Activated CD4-positive, alpha-beta memory T cell treated with anti-CD3 and anti-CD28 coated beads for 36 hours (primary cell): ENCODE measurements at regions not wholly inside any gene's neighbourhood (a gene's known extent, or its start where the extent isn't known, plus 50 kb on each side); places are given as distances from the start of the nearest gene placed in this dataset.
"Not testable (repeated sequence)": the region's sequence is repeated elsewhere in the genome, so short reads cannot be mapped to it uniquely, and the experiment has no call there.

Experiments used
- CTCF ChIA-PET: fragments of 350-600 bp; sonication (Branson Sonifier 250); formaldehyde crosslinking; loops from one replicate; lab custom pipeline; 2021; ENCODE audit warnings: antibody characterized with exemption, inconsistent platforms; lab: Charles Lee
- POLR2A ChIA-PET: fragments of 350-600 bp; sonication (Branson Sonifier 250); formaldehyde crosslinking; loops from one replicate; lab custom pipeline; 2021; ENCODE audit warnings: antibody characterized with exemption; lab: Charles Lee
- DNase-seq: peaks from one replicate; pipeline ENCODE4 v3.0.0-alpha.2; 2020
- H3K27ac Mint-ChIP-seq: one replicate; pipeline ENCODE4 v1.8.0; 2021; ENCODE audit warnings: mixed read lengths
- H3K27me3 Mint-ChIP-seq: one replicate; pipeline ENCODE4 v1.8.0; 2021; ENCODE audit warnings: mixed read lengths
- H3K36me3 Mint-ChIP-seq: one replicate; pipeline ENCODE4 v1.8.0; 2021; ENCODE audit warnings: mixed read lengths
- H3K4me1 Mint-ChIP-seq: one replicate; pipeline ENCODE4 v1.8.0; 2021; ENCODE audit warnings: low read depth, mixed read lengths
- H3K4me3 Mint-ChIP-seq: one replicate; pipeline ENCODE4 v1.8.0; 2021; ENCODE audit warnings: mild to moderate bottlenecking, mixed read lengths
- H3K9me3 Mint-ChIP-seq: one replicate; pipeline ENCODE4 v1.8.0; 2021; ENCODE audit warnings: mixed read lengths
- intact Hi-C: fragments of 100-400 bp; cut with micrococcal nuclease; formaldehyde crosslinking; loops from one replicate; pipeline ENCODE4 v1.15.1; 2023

GRCh38 chr6:153424719-153425400 lies 293.8 kb upstream of the RGS17 start:
- no peak for DNase-seq
- H3K4me3 Mint-ChIP-seq, result no peak overlapping the region
- no peak overlapping the region for H3K27ac Mint-ChIP-seq
- POLR2A ChIA-PET, result no interaction called here
- intact Hi-C loops, result no loop called here
- H3K4me1 Mint-ChIP-seq, result no peaks in the 10 kb centered on the region
- CTCF ChIA-PET, result no interaction called here
- no peaks in the 10 kb centered on the region for H3K36me3 Mint-ChIP-seq
- H3K9me3 Mint-ChIP-seq, result peaks cover 2% of the 10 kb centered on the region
- no peaks in the 10 kb centered on the region for H3K27me3 Mint-ChIP-seq

- POLR2A ChIA-PET, result no interaction called here
- no peak for DNase-seq
Observed at GRCh38 chr6:153412519-153412918, 281.4 kb upstream of the RGS17 start.

GRCh38 chr6:153411070-153411648 lies 280.1 kb upstream of the RGS17 start:
- Mint-ChIP-seq H3K27ac (no peak overlapping the region), H3K36me3 (no peaks in the 10 kb centered on the region), H3K4me3 (no peak overlapping the region), H3K4me1 (no peaks in the 10 kb centered on the region), H3K9me3 (peaks cover 11% of the 10 kb centered on the region), H3K27me3 (no peaks in the 10 kb centered on the region)
- ChIA-PET CTCF (no interaction called here), POLR2A (no interaction called here)
- intact Hi-C loops, result no loop called here
- DNase-seq, result no peak

More at GRCh38 chr6:153412519-153412918, 281.4 kb upstream of the RGS17 start:
- no peak overlapping the region for H3K4me3 Mint-ChIP-seq
- no peaks in the 10 kb centered on the region for H3K4me1 Mint-ChIP-seq
- H3K27ac Mint-ChIP-seq, result no peak overlapping the region
- no peaks in the 10 kb centered on the region for H3K27me3 Mint-ChIP-seq
- CTCF ChIA-PET, result no interaction called here
- H3K36me3 Mint-ChIP-seq, result no peaks in the 10 kb centered on the region
- peaks cover 11% of the 10 kb centered on the region for H3K9me3 Mint-ChIP-seq
- intact Hi-C loops, result no loop called here

- intact Hi-C loops, result no loop called here
- POLR2A ChIA-PET, result no interaction called here
Observed at GRCh38 chr6:153405931-153406330, 274.8 kb upstream of the RGS17 start.

GRCh38 chr6:153401751-153402150 lies 270.7 kb upstream of the RGS17 start:
- CTCF ChIA-PET, result no interaction called here
- DNase-seq, result no peak

More at GRCh38 chr6:153405931-153406330, 274.8 kb upstream of the RGS17 start:
- H3K27ac Mint-ChIP-seq, result no peak overlapping the region
- H3K4me1 Mint-ChIP-seq, result no peaks in the 10 kb centered on the region
- no peak for DNase-seq
- H3K4me3 Mint-ChIP-seq, result no peak overlapping the region
- no peaks in the 10 kb centered on the region for H3K36me3 Mint-ChIP-seq
- H3K9me3 Mint-ChIP-seq, result no peaks in the 10 kb centered on the region
- CTCF ChIA-PET, result no interaction called here
- no peaks in the 10 kb centered on the region for H3K27me3 Mint-ChIP-seq

GRCh38 chr6:153392156-153392555 lies 261.1 kb upstream of the RGS17 start:
- peaks cover 3% of the 10 kb centered on the region for H3K9me3 Mint-ChIP-seq
- H3K27ac Mint-ChIP-seq, result no peak overlapping the region
- ChIA-PET POLR2A (no interaction called here), CTCF (no interaction called here)
- H3K36me3 Mint-ChIP-seq, result no peaks in the 10 kb centered on the region
- intact Hi-C loops, result no loop called here
- H3K4me3 Mint-ChIP-seq, result no peak overlapping the region
- H3K4me1 Mint-ChIP-seq, result no peaks in the 10 kb centered on the region
- H3K27me3 Mint-ChIP-seq, result no peaks in the 10 kb centered on the region
- DNase-seq, result no peak

More at GRCh38 chr6:153401751-153402150, 270.7 kb upstream of the RGS17 start:
- H3K27me3 Mint-ChIP-seq, result peaks cover 2% of the 10 kb centered on the region
- no peaks in the 10 kb centered on the region for H3K4me1 Mint-ChIP-seq
- H3K36me3 Mint-ChIP-seq, result no peaks in the 10 kb centered on the region
- intact Hi-C loops, result no loop called here
- no peak overlapping the region for H3K4me3 Mint-ChIP-seq
- H3K27ac Mint-ChIP-seq, result no peak overlapping the region
- H3K9me3 Mint-ChIP-seq, result no peaks in the 10 kb centered on the region
- POLR2A ChIA-PET, result no interaction called here

- intact Hi-C loops, result no loop called here
- H3K27ac Mint-ChIP-seq, result no peak overlapping the region
- POLR2A ChIA-PET, result no interaction called here
- no peaks in the 10 kb centered on the region for H3K4me1 Mint-ChIP-seq
- no peaks in the 10 kb centered on the region for H3K27me3 Mint-ChIP-seq
- DNase-seq, result no peak
- H3K4me3 Mint-ChIP-seq, result no peak overlapping the region
- CTCF ChIA-PET, result no interaction called here
- no peaks in the 10 kb centered on the region for H3K36me3 Mint-ChIP-seq
- no peaks in the 10 kb centered on the region for H3K9me3 Mint-ChIP-seq
Observed at GRCh38 chr6:153373869-153374268, 242.8 kb upstream of the RGS17 start.

- Mint-ChIP-seq H3K27ac (no peak overlapping the region), H3K27me3 (no peaks in the 10 kb centered on the region), H3K4me1 (no peaks in the 10 kb centered on the region), H3K9me3 (peaks cover under 1% of the 10 kb centered on the region), H3K4me3 (no peak overlapping the region), H3K36me3 (no peaks in the 10 kb centered on the region)
- CTCF ChIA-PET, result no interaction called here
- POLR2A ChIA-PET, result no interaction called here
- DNase-seq, result no peak
- intact Hi-C loops, result no loop called here
Observed at GRCh38 chr6:153368131-153368530, 237.0 kb upstream of the RGS17 start.

GRCh38 chr6:153367021-153367420 lies 235.9 kb upstream of the RGS17 start:
- POLR2A ChIA-PET, result interaction anchor here (0.6 kb wide), 1 partner anchor 879 kb away, joined by 4 read pairs; no protein-coding TSS in a partner anchor
- no peak overlapping the region for H3K27ac Mint-ChIP-seq

GRCh38 chr6:153357391-153357790 lies 226.3 kb upstream of the RGS17 start:
- Mint-ChIP-seq H3K27me3 (no peaks in the 10 kb centered on the region), H3K4me3 (no peak overlapping the region), H3K4me1 (no peaks in the 10 kb centered on the region), H3K36me3 (no peaks in the 10 kb centered on the region), H3K27ac (no peak overlapping the region), H3K9me3 (peaks cover 8% of the 10 kb centered on the region)
- POLR2A ChIA-PET, result no interaction called here
- DNase-seq, result no peak
- CTCF ChIA-PET, result no interaction called here
- intact Hi-C loops, result no loop called here

More at GRCh38 chr6:153367021-153367420, 235.9 kb upstream of the RGS17 start:
- Mint-ChIP-seq H3K9me3 (peaks cover 2% of the 10 kb centered on the region), H3K4me1 (no peaks in the 10 kb centered on the region), H3K27me3 (no peaks in the 10 kb centered on the region), H3K36me3 (no peaks in the 10 kb centered on the region), H3K4me3 (no peak overlapping the region)
- CTCF ChIA-PET, result no interaction called here
- DNase-seq, result no peak
- intact Hi-C loops, result no loop called here

GRCh38 chr6:153340568-153340967 lies 209.5 kb upstream of the RGS17 start:
- intact Hi-C loops, result no loop called here
- ChIA-PET CTCF (no interaction called here), POLR2A (no interaction called here)
- Mint-ChIP-seq H3K9me3 (no peaks in the 10 kb centered on the region), H3K4me1 (no peaks in the 10 kb centered on the region), H3K36me3 (no peaks in the 10 kb centered on the region), H3K27me3 (no peaks in the 10 kb centered on the region), H3K4me3 (no peak overlapping the region), H3K27ac (no peak overlapping the region)
- no peak for DNase-seq

- ChIA-PET CTCF (no interaction called here), POLR2A (no interaction called here)
- Mint-ChIP-seq H3K4me1 (no peaks in the 10 kb centered on the region), H3K4me3 (no peak overlapping the region), H3K36me3 (no peaks in the 10 kb centered on the region), H3K9me3 (peaks cover 3% of the 10 kb centered on the region), H3K27me3 (no peaks in the 10 kb centered on the region), H3K27ac (no peak overlapping the region)
- intact Hi-C loops, result no loop called here
- DNase-seq, result no peak
Observed at GRCh38 chr6:153334121-153334520, 203.0 kb upstream of the RGS17 start.

GRCh38 chr6:153331221-153331620 lies 200.1 kb upstream of the RGS17 start:
- H3K27me3 Mint-ChIP-seq, H3K9me3 Mint-ChIP-seq, H3K27ac Mint-ChIP-seq, H3K4me3 Mint-ChIP-seq, H3K36me3 Mint-ChIP-seq, intact Hi-C loops, H3K4me1 Mint-ChIP-seq, POLR2A ChIA-PET, DNase-seq, CTCF ChIA-PET: not testable (repeated sequence)
